BJ (cell line): ENCODE measurements at regions not wholly inside any gene's neighbourhood (a gene's known extent, or its start where the extent isn't known, plus 50 kb on each side); places are given as distances from the start of the nearest gene placed in this dataset.

Experiments
- CTCF ChIA-PET: fragments of 350-600 bp; formaldehyde crosslinking; extraction: SDS; loops from one replicate; lab custom pipeline; 2021; ENCODE audit warnings: antibody characterized with exemption, inconsistent platforms; lab: Yijun Ruan, JAX
- POLR2A ChIA-PET: fragments of 300-600 bp; sonication (Branson Sonifier 250); formaldehyde crosslinking; extraction: SDS; loops from one replicate; lab custom pipeline; 2021; ENCODE audit warnings: antibody characterized with exemption; lab: Charles Lee
- DNase-seq: peaks from one replicate; pipeline ENCODE4 v3.0.0-alpha.2; 2011; ENCODE audit warnings: low read depth
- H3K27me3 ChIP-seq: 2 replicates; pipeline ENCODE4 v1.6.0; 2011; ENCODE audit warnings: low read length; ENCODE audit not compliant: control insufficient read depth, insufficient read depth
- H3K36me3 ChIP-seq: 2 replicates; pipeline ENCODE4 v1.5.1; 2011; ENCODE audit warnings: low read length; ENCODE audit not compliant: control insufficient read depth, insufficient read depth
- H3K4me3 ChIP-seq: 2 replicates; pipeline ENCODE4 v1.5.1; 2011; ENCODE audit warnings: low read depth, mild to moderate bottlenecking, control low read depth, low read length
- TF ChIP-seq, protein P1 (sequence below): IDR thresholded peaks from 2 replicates; pipeline ENCODE4 v1.5.1; 2011; ENCODE audit warnings: low read depth, mild to moderate bottlenecking, control low read depth, inconsistent platforms, low read length, moderate library complexity; ENCODE audit not compliant: insufficient read depth

DNA sequence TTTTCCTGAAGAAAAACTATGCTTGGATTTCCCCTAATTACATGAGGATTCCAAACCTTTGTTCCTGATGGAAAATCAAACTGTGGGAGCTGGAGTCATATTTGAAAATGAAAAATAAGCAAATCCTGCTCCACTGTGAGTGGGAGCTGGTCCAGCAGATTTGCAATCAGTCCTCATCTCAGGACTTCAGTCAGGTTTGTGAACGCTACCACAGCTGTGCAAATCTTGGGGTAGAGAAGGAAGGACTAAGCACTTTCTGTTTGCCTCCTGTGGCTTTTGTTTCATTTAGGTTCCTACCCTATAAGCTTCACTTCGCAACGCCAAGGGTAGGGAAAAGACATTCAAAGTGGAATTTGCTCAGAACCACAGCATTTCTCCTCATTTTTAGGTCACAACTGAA is 238.2 kb downstream of the TUSC7 start:
- DNase-seq: no peak
- POLR2A ChIA-PET: no interaction called here
- TF ChIP-seq, protein P1, sequence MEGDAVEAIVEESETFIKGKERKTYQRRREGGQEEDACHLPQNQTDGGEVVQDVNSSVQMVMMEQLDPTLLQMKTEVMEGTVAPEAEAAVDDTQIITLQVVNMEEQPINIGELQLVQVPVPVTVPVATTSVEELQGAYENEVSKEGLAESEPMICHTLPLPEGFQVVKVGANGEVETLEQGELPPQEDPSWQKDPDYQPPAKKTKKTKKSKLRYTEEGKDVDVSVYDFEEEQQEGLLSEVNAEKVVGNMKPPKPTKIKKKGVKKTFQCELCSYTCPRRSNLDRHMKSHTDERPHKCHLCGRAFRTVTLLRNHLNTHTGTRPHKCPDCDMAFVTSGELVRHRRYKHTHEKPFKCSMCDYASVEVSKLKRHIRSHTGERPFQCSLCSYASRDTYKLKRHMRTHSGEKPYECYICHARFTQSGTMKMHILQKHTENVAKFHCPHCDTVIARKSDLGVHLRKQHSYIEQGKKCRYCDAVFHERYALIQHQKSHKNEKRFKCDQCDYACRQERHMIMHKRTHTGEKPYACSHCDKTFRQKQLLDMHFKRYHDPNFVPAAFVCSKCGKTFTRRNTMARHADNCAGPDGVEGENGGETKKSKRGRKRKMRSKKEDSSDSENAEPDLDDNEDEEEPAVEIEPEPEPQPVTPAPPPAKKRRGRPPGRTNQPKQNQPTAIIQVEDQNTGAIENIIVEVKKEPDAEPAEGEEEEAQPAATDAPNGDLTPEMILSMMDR: no peak
- Histone ChIP-seq H3K4me3 (no peak overlapping the region), H3K36me3 (no peaks in the 10 kb centered on the region), H3K27me3 (no peaks in the 10 kb centered on the region)
- CTCF ChIA-PET: no interaction called here

DNA sequence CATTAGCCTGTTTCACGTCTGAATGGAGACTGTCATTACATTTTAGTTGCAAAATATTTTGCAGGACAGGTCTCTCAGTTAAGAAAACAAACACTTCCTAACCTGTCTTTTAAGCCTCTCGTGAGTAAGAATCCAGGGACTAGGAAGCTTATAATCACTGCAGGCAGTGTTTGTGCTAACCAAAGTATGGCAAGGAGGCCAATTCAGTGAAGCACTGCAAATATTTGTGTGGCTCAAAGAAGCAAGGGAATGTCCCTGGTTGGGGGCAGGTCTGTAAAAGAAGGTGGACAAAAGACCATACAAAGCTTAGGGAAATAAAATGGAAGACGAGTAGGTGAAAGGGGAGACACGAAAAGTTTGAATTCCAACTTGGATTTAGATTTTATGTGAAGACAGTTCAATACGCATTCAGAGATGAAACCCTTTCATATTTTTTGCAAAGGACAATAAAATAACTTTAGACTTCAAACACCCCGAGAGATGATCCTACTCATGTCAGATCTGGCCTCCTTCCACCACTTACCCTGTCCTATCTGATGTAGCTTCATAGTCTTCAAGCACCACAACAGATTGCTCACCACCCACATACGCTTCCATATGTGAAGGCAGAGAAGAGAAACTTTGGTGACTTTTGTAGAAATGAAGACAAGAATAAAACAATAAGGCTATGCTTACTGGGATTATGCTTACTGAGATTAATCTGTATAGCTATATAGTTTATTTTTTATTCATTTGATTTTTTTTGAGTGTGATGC is 240.9 kb downstream of the TUSC7 start:
- POLR2A ChIA-PET: no interaction called here
- no peaks in the 10 kb centered on the region for H3K27me3 ChIP-seq
- CTCF ChIA-PET: no interaction called here
- no peak for DNase-seq
- TF ChIP-seq, protein P1: no peak
- no peaks in the 10 kb centered on the region for H3K36me3 ChIP-seq
- H3K4me3 ChIP-seq: no peak overlapping the region

DNA sequence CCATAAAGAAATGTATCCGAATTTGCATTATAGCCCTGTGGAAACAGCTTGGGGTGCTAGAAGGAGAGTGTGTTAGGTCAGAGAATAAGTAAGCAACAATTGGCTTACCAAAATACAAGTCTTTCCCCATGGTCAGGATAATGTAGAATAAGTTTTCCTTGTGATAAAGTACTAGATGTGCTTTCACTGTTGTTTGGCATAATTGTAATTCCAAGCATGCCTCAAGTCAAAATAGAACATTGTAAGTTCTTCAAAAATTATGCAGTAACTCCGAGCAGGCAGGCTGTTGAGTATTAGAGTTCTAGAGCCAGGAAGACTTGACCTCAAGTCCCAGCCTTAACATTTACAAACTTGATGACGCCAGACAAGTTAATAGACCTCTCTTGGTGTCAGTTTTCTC is 242.0 kb downstream of the TUSC7 start:
- DNase-seq: no peak
- TF ChIP-seq, protein P1: no peak
- POLR2A ChIA-PET: no interaction called here
- H3K27me3 ChIP-seq: no peaks in the 10 kb centered on the region
- no peaks in the 10 kb centered on the region for H3K36me3 ChIP-seq
- H3K4me3 ChIP-seq: no peak overlapping the region
- CTCF ChIA-PET: no interaction called here

DNA sequence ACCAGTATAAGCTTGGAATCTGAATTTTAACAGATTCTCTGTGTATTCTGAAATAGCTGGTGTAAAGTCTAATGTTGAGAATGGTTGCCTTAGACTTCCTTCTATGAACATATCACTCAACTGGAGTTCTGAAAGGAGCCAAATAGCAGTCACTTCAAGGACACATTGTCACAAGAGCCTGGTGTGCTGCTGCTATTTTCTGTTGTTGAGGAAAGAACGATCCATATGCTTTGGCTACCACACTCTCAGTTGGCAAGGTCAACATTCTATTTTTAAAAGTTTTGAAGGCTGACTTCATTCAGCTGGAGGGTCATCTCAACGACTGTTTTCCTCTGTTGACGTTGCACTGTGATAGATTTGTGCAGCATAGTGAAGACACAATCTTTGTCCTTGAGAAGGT is 248.7 kb downstream of the TUSC7 start:
- no peak overlapping the region for H3K4me3 ChIP-seq
- TF ChIP-seq, protein P1: no peak
- POLR2A ChIA-PET: no interaction called here
- DNase-seq: no peak
- CTCF ChIA-PET: no interaction called here
- H3K36me3 ChIP-seq: no peaks in the 10 kb centered on the region
- H3K27me3 ChIP-seq: no peaks in the 10 kb centered on the region

DNA sequence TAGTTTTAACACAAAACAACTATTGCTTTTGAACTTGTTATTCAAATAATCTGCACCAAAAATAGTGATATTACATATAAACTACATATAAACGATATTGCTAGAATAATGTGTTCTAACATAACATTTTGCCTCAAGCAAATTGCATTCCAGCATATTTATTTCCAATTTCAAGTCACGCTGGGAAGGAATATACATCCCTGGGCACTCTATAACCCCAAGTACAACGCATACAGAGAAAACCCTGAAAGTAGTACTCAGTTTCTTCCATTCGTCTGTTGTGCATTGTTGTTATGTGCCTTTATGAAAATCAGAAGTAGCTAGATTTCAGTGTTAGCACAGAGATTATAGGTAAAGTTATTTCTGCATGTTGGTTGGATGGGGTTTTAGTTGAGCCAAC is 251.5 kb downstream of the TUSC7 start:
- POLR2A ChIA-PET: no interaction called here
- CTCF ChIA-PET: no interaction called here
- Histone ChIP-seq H3K4me3 (no peak overlapping the region), H3K27me3 (no peaks in the 10 kb centered on the region), H3K36me3 (no peaks in the 10 kb centered on the region)
- TF ChIP-seq, protein P1: no peak
- DNase-seq: no peak
